ENCODE measurements at regions not wholly inside any gene's neighbourhood (a gene's known extent, or its start where the extent isn't known, plus 50 kb on each side); places are given as distances from the start of the nearest gene placed in this dataset.

DNA sequence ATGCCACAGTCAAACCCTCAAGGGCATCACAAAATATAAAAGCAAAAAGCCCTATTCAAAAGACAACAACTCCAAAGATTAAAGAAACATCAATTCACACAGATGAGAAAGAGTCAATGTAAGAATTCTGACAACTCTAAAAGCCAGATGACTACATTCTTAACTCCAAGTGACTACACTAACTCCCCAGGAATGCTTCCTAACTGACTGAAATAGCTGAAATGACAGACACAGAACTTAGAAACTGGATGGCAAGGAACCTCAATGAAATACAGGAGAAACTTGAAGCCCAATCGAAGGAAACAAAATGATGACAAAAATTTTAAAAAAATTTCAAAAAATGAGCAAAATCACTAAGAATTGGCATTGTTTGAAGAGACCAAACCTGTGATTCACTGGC lies 1047.6 kb upstream of the PCDH10 start:
- TF ChIP-seq, protein P1, sequence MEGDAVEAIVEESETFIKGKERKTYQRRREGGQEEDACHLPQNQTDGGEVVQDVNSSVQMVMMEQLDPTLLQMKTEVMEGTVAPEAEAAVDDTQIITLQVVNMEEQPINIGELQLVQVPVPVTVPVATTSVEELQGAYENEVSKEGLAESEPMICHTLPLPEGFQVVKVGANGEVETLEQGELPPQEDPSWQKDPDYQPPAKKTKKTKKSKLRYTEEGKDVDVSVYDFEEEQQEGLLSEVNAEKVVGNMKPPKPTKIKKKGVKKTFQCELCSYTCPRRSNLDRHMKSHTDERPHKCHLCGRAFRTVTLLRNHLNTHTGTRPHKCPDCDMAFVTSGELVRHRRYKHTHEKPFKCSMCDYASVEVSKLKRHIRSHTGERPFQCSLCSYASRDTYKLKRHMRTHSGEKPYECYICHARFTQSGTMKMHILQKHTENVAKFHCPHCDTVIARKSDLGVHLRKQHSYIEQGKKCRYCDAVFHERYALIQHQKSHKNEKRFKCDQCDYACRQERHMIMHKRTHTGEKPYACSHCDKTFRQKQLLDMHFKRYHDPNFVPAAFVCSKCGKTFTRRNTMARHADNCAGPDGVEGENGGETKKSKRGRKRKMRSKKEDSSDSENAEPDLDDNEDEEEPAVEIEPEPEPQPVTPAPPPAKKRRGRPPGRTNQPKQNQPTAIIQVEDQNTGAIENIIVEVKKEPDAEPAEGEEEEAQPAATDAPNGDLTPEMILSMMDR (IDR thresholded peaks at IDR 0.05), result no peak
- no peak for TF ChIP-seq POLR2A (IDR thresholded peaks at IDR 0.05)
